Hematopoietic multipotent progenitor cell treated with erythropoietin and hydrocortisone succinate and interleukin-3 and kit ligand, for 6 days (in vitro differentiated cells): ENCODE measurements at regions not wholly inside any gene's neighbourhood (a gene's known extent, or its start where the extent isn't known, plus 50 kb on each side); places are given as distances from the start of the nearest gene placed in this dataset.
A peak's percentile ranks its signal among the peaks of the same experiment; 100 is the strongest.
"Not testable (repeated sequence)": the region's sequence is repeated elsewhere in the genome, so short reads cannot be mapped to it uniquely, and the experiment has no call there.

Experiments
- DNase-seq: peaks from one replicate; pipeline ENCODE4 v3.0.0-alpha.2; 2015

DNA sequence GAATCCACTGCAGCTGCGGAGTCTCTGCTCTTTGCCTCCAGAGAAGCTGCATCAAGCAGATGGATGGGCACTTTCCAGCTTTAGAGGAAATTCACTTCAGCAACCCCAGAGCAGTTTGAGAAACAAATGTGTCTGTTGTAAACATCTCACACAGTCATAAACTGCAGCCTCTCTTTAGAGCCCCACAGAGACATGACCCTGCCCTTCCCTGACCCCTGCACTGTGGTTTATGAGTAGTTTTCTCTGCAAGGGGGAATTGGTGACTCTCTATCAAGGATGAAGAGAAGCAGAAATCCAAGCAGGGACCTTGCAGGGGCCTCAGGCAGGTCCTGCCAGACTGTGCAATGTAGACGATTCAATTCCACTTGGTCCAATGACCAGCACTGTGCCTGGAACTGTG lies 160.2 kb downstream of the SH2D4B start:
- no peak for DNase-seq

DNA sequence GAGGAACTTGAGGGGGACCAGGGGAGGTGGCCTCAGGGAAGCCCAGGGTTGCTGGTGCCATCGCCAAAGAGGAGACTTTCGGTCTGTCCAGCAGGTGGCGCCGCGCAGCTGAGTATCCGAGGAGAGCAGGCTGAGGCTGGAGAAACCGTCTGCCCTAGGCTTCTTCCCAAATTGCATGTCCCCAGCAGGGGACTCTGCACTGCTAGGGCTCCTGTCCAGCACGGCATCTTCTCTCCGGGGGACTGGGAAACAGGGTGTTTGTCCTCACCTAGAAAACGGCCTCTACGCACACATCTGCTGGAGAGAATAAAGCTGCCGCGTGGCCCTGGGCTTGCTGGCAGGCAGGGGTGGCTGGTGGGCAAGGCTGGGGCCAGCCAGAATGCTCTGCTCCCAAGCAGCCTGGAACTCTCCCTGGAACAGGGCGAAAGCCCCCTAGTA lies 161.9 kb downstream of the SH2D4B start:
- peak; percentile 87 for DNase-seq

DNA sequence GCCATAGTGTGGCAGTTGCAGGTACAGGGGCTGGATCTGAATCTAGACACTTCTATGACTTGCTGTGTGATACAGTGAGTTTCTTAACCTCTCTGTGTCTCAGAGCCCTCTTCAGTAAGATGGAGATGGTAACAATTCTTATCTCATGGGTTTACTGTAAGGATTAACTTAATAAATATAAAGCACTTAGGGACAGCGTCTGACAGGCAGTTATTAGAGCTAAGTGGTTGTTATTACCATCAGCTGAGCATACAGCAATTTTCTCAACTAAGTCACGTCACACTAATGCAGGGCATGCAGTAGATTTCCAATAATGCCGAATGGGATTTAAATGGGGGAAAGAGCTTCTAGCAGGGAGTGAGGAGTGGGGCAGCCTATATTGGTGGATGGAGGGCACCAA lies 162.6 kb downstream of the SH2D4B start:
- DNase-seq: no peak

DNA sequence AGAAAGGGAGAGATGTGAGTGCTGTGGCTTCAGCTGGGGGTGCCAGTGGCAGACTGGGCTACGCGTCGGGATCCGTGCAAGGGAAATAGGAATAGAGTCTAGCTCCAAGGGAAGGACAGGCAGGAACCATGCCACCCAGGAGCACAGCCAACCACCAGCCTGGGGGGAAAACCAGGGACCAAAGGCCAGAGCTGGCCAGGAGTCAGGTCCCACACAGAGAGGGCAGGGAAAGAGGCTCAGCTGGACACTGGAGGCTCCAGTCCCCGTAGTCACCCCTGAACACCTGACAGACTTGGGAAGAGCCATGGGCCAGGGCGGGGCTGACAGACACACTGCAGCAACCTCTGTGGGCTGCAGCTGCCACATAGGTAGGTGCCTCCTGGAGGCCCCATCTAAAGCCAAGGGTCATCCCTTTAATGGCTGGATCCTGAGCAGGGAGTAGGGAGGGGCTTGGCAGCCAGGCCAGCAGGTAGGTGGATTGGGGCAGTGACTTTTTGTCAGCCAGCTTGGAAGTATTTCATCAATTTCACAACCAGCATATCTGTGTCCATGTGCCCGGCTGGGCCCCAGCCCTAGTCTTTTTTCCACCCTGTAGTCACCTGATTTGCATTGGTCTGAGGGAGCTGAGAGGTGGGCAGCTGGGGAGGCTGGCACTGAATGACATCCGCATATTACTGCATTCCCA lies 163.2 kb downstream of the SH2D4B start:
- no peak for DNase-seq

DNA sequence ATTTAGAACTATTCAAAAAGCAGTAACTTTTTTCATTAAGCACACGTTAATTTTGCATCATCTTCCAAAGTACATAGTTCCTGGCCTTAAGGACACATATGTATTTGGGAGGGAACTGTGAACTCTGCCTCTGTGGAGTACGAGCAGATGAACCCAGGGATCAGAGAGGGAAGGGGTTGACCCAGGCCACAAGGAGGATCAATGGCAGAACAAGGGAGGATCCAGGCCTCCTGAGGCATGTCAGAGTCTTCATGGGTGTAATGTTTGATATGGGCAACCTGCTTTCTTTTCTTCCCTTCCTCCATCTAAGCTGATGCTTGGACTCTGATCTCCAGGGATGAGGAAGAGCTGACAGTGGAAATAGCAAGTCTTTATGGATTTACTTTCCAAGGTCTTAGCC lies 164.0 kb downstream of the SH2D4B start:
- DNase-seq: no peak

DNA sequence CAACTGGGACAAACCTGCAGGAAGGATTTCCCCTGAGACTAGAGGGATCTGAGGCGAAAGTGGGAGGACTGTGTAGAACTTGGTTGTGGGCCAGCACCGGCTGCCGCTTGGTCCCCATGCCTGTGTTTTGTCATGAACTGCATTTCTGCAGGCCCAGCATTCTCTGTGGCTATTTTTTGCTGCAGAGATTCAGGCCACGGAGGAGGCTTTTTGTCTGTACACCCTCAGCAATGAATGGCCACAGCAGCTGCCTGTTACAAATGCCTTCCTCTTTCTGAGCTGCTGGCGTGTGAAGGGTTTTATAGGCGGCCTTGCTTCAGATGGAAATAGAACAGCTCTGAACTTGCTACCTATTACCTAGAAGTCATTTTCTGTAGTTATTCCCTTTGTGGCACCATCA lies 164.4 kb downstream of the SH2D4B start:
- DNase-seq: no peak

DNA sequence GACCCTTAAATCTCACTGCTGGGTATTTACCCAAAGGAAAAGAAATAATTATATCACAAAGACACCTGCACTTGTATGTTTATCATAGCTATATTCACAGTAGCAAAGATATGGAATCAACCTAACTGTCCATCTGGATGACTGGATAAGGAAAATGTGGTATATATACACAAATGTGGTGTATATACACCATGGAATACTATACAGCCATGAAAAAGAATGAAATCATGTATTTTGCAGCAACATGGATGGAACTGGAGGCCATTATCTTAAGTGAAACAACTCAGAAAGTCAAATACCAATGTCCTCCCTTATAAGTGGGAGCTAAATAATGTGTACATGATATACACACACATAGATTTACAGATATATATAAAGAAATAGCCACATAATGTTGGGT lies 168.2 kb downstream of the SH2D4B start:
- DNase-seq: no peak

DNA sequence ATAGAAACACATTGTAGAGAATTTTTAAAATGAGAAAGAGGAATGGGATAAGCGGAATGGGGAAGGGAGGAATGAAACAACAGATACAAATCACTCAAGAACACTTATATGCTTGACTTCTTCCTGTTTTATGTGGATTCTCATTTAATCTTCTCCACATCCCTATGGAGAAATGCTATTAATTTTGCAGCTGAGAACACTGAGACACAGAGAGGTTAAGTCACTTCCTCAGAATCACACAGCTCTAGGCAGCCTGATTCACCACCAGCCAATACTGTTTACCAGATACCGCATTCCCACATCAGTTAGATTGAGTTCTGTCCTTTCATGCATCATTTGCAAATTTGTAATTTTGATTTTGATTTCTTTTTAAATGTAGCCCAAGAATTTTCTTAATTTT lies 170.5 kb downstream of the SH2D4B start:
- DNase-seq: no peak

DNA sequence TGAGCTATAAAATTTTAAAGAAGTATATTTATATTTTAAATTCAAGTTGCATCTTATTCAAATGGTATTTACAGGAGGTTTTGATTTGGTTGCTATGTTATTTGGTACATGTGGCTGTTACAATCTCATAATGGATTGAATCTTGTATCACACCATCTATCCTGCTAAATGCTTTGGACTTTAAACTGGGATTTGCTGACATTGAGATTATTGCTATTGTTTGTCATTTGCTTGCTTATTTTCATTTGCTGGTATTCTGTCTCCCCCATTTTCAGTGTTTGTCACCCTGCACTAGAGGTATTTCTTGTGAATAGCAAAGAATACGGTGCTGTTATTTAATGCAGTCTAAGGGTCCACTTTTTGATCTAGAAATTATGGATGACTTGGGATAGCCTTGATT lies 171.1 kb downstream of the SH2D4B start:
- no peak for DNase-seq

DNA sequence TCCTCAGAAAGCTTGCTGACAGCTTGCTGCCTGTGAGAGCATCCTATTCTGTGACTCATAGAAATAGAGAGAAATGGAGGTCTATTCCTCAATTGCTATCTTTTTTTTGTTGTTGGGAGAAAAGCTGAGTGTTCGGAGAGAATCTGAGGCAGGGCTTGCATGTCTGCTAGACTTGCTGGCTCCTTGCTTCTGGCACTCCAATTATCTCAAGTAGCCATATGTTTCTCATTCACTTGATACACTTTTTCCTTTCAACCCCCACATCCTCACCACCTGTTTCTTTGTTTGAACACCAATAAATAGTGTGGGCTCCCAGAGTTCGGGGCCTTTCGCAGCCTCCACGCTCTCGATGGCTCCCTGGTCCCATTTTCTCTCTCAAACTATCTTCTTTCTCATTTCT lies 172.2 kb downstream of the SH2D4B start:
- DNase-seq: no peak

DNA sequence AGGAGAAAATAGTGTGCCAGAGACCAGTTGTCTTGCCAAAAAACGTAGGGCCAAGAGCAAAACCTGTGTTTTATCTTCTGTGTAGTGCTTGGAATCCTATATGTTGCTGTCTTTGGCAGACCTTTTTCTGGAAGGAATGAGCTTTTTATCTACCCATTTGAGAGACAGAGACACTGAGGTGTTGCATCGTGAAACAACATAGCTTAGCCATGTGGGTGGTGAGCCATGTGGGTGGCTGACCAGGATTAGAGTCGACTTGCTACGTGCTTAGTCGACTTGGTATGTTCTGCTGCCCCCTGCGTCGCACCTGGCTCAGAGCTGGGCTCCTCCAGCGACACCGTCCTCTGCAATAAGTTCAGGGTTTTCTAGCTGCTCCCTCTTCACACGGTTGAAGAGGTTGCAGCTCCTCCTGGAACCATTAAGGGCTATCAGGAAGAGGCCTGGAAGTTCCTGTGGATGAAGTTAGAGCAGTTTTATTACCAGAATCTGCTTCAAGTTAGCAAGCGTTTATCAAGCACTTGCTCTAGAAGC lies 175.8 kb downstream of the SH2D4B start:
- no peak for DNase-seq

DNA sequence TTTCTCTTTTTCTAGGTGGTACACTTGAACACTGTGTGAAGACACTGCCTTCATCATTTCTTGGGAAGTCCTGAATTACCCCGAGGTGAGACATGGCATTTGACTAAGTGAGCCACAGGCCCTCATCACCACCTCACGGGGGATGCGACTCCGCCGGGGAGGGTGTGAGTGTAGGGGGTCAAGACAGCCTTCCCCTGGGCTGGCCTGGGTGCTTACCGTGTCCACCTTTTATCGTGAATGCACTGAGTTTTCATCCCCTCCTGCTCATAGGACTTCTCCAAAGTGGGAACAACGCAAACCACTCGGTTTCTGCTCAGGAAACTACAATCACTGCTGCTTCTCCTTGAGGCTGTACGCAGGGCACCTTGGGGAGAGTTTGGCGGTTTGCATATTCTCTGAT lies 176.9 kb downstream of the SH2D4B start:
- no peak for DNase-seq

DNA sequence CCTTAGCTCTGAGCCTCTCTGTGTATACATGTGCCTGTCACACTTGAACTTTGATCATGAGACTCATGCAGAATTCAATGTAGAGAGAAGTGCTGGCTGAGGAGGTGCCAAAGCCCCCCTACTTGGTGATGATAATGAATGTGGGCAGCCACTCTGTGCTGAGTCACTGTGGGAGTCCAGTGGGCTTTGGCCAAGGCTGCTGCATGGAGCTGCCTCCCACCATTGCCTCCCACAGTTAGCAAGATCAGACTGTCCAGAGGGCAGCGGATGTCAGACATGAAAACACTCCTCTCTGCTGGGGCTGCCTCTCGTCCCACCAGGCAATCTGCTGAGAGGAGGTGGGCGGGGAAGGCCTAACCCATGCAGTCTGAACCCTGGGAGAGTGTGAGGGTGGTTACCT lies 180.3 kb downstream of the SH2D4B start:
- DNase-seq: no peak

DNA sequence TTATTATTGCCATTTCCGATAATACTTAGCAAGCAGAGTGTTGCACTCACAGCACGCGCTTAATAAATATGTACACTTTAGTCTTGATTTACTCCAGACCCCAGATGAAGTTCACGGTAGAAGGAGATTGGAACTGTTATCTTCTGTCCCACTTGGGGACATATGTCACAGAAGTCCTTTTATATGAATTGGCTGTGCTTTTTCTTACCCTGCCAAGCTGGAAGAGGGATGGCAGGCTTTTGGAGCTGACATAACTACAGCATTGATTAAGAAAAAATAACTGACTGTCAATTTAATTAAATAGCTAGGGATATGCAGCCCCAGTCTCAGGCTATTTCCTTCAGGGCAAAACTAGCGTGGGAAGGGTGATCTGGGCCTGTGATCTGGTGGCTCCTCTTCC lies 182.2 kb downstream of the SH2D4B start:
- DNase-seq: no peak

DNA sequence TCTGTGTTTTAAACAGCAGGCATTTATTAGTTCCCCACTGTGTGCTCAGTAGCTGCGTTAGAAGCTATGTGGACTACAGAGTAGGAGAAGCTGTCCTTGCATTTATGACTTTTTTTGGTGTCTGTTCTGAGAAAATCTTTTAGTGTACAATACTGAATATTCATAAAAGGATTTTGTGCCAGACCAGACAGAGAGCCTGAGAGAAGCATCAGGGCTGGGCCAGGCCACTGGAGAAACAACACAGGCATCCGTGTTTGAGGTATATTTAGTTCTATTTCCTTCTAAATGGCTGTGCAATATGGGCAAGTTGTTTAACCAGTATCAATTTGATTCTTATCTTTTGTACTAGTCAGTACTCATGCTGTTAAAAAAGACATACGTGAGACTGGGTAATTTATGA lies 182.8 kb downstream of the SH2D4B start:
- DNase-seq: no peak

DNA sequence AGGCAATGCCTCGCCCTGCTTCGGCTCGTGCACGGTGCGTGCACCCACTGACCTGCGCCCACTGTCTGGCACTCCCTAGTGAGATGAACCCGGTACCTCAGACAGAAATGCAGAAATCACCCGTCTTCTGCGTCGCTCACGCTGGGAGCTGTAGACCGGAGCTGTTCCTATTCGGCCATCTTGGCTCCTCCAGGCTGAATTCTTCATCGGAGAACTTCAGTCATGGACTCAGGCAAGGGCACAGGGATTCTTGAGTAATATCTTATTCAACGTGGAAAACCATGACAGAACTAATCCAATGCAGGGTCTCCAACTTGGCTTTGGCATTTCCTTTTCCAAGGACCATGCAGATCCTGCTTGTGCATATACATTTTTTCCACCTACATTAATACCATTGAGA lies 190.7 kb downstream of the SH2D4B start:
- not testable (repeated sequence) for DNase-seq

DNA sequence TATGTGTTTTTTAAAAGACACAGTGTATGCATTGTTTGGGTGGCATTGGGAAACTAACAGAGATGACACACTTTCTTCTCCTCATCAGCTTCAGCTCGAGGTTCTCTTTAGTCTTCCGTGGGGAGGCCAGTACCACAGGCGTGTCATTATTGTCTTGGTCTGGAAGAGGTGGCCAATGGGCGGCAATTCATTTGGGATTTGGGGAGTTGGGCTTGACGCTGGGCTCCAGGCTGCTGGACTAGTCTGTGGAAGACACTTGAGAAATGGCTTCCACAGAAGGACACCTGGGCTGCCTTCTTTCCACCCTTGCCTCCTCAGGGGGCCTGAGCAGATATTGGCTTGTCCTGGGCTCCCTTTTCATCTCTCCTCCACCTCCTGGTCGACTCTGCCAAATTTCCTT lies 192.2 kb downstream of the SH2D4B start:
- no peak for DNase-seq

DNA sequence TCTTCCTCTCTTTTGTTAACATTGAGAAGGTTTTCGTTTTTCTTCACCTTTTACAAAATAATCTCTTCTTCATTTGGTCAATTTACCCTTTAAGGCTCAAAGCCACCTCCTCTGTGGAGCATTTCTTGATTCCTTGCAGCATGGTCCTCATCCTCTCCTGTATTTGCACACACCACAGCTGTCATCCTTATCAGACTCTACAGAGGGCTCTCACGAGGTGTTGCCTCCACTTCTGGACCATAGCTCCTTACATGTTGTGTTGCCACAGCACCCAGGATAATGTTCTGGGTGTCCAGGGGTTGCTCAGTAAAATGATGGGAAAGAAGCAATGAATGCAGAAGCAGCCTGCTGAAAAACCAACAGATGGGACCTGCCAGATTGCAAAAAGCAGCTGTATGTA lies 192.8 kb downstream of the SH2D4B start:
- no peak for DNase-seq

DNA sequence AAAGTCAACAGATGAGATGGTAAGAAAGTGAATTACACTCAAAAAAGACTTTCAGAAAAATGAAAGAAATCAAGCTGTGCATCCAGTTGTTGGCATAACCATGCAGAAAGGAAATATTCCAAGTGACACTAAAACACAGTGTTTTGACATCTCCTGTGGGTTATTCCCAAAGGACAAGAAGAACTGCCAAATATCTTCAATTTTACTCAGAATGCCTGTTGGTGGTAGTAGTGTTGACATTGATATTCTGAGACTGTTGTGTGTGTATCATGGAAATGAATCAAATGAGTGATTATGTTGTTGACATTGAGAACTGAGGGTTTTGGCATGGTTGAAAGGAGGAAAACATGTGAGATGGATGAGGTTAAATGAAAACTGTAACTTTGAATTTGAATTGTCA lies 196.9 kb downstream of the SH2D4B start:
- DNase-seq: no peak

DNA sequence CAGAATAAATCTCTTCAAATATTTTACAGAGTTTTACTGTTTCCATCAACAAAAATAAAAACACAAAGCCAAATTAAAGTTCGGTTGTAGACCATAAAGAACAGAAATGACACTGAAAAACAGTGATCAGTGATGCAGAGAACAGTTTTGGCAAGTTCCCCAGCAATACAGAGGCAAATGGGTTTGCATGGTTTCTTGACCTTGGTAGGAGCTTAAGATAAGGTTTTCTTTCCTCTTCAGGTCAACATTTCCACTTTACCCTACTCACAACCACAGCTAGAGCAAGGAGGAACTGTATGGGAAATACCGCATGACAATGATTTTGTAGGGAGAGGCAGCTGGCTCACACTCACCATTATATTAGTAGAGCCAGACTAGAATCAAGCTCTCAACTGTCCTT lies 199.5 kb downstream of the SH2D4B start:
- DNase-seq: no peak

DNA sequence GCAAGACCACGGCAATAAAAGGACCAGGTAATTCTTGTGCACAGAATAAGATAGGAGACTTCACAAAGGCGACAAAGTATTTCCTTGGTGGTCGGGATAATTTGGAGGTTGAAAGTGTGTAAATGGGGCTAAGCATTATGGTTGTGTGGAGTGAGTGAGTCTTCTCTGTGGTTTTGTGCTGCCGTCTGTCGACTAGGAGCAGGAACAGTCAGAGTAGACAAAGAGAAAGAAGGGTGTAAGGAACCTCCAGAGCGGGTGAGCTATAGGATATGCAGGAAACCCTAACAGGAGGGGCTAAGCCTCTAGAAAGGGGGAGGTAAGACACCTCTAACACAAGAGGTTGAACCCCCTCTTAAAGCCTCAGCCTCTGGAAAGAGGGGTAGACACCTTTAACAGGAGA lies 201.6 kb downstream of the SH2D4B start:
- DNase-seq: no peak

DNA sequence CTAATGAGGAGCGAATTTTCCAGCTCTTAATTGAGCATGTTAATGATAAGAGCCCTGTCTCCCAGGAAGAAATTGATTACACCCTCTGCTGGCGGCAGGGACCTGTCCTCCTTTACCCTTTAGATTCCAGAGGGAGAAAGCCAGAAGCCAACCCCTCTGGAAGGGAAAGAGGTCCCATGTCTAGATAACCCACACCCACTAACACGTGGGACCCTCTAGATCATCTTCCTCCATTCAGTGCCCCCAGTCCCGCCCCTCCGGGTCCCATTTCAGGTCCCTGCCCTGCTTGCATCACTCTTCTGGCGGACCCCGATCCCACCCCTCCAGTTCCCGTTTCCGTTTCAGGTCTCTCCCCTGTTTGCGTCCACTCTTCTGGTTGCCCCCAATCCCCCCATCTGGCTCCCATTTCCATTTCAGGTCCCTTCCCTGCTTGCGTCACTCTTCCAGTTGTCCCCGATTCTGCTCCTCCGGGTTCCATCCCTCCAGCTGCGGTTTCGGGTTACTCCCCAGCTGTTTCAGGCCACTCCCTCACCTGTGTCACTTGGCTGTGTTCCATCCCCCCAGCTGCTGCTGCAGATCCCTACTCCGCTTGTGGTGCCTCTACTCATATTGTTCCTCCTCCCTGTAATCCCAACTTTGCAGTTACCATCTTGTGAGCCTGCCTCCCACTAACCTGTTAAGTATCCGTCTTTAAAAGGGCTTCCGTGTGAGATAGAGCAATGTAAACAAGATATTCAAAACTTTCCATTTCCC lies 202.4 kb downstream of the SH2D4B start:
- no peak for DNase-seq

DNA sequence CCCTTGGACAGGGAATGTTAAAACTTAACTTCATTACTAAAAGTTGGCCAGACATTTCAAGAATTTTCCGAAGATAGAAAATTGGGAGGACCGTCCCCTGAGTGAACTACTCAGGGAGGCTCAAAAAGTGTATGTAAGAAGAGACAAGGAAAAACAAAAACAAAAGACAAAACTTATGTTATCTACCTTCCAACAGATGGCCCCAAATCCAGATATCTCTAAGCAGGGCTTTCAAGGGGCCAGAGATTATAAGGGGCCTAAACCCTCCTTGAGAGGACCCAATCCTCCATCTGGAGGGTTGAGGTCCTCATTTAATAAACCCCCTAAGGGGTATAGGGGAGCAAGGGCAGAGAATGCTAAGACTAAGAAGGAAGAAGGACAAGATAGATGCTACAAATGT lies 203.6 kb downstream of the SH2D4B start:
- DNase-seq: no peak

DNA sequence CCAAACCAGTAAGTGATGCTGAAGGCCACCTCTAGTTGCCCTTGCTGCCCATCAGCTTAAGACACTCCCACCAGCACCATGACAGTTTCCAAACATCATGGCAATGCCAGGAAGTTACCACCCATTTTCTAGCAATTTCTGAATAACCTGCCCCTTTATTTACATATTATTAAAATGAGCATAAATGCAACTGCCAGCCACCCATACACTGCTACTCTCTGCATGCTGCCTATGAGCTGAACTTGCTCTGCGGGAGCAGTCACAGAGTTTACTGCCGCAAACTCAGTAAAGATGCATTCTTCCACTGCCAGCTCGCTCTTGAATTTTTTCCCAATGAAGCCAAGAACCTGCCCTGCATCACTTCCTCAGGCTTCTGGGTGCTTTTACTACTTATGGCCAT lies 212.6 kb downstream of the SH2D4B start:
- DNase-seq: no peak

DNA sequence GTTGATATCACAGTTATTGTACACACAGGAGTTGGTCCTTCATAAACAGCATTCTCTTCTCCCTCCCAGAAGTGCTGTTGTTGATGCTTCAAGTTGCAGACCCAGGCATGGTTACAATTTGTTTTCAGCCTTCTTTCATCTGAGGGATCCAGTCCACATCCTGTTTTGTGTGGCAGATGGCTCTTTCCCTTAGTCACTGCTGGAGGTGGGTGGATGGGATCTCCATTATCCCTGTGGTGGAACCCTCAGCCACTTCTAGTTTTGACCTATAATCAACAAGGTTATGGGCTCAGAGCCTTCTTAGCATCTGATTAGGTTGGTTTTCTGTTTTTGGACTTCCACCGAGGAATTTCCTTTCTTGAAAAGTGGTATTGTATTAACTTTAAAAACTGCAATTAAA lies 214.2 kb downstream of the SH2D4B start:
- no peak for DNase-seq
